H1 (cell line): ENCODE measurements at regions not wholly inside any gene's neighbourhood (a gene's known extent, or its start where the extent isn't known, plus 50 kb on each side); places are given as distances from the start of the nearest gene placed in this dataset.
"Not testable (repeated sequence)": the region's sequence is repeated elsewhere in the genome, so short reads cannot be mapped to it uniquely, and the experiment has no call there.

Experiments used
- POLR2A ChIP-seq, 2 experiments: IDR thresholded peaks; 1 replicate in 1 of 2; 2 replicates in 1 of 2; pipeline ENCODE4 v1.6.1; 2011; ENCODE audit warnings: low read depth in 2 of 2, low read length in 2 of 2, mild to moderate bottlenecking in 2 of 2; ENCODE audit errors: control extremely low read depth in 1 of 2
- TF ChIP-seq, protein P1 (sequence below), 3 experiments: IDR thresholded peaks; 1 replicate in 2 of 3; 2 replicates in 1 of 3; pipeline versions ENCODE4 v1.5.1 to v1.6.1; 2011; ENCODE audit warnings: low read length in 3 of 3, mild to moderate bottlenecking in 3 of 3, inconsistent platforms in 2 of 3, low read depth in 1 of 3, moderate library complexity in 1 of 3; ENCODE audit not compliant: insufficient read depth in 1 of 3; ENCODE audit errors: control extremely low read depth in 1 of 3

DNA sequence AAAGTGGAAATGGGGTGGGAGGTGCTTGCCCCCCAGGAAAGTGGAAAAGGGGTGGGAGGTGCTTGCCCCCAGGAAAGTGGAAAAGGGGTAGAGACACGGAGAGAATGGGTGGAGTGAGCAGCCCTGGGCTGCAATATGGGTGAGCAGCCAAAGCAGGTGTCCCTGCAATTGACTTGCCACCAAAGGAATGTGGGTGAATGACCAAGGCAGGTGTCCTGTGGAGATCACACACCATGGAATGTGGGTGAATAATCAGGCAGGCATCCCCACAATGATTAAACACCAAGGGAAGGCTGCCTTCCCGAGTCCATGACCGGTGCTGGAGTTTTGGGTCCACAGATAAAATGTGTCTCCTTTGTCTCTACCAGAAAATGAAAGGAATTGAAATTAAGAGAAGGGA, 292.8 kb upstream of the ARHGEF26 start:
- TF ChIP-seq POLR2A (IDR thresholded peaks at IDR 0.05; ENCODE audit: control extremely low read depth in 1 of 2, low read depth in 2 of 2, low read length in 2 of 2): not testable (repeated sequence)
- TF ChIP-seq, protein P1, sequence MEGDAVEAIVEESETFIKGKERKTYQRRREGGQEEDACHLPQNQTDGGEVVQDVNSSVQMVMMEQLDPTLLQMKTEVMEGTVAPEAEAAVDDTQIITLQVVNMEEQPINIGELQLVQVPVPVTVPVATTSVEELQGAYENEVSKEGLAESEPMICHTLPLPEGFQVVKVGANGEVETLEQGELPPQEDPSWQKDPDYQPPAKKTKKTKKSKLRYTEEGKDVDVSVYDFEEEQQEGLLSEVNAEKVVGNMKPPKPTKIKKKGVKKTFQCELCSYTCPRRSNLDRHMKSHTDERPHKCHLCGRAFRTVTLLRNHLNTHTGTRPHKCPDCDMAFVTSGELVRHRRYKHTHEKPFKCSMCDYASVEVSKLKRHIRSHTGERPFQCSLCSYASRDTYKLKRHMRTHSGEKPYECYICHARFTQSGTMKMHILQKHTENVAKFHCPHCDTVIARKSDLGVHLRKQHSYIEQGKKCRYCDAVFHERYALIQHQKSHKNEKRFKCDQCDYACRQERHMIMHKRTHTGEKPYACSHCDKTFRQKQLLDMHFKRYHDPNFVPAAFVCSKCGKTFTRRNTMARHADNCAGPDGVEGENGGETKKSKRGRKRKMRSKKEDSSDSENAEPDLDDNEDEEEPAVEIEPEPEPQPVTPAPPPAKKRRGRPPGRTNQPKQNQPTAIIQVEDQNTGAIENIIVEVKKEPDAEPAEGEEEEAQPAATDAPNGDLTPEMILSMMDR (IDR thresholded peaks at IDR 0.05; ENCODE audit: control extremely low read depth in 1 of 3, insufficient read depth in 1 of 3, low read depth in 1 of 3, low read length in 3 of 3): not testable (repeated sequence)
